Ureter (tissue), 1 donor: ENCODE measurements at regions not wholly inside any gene's neighbourhood (a gene's known extent, or its start where the extent isn't known, plus 50 kb on each side); places are given as distances from the start of the nearest gene placed in this dataset.

Experiments used
- DNase-seq: peaks from one replicate; pipeline ENCODE4 v3.0.0-alpha.2; 2020; ENCODE audit warnings: low spot score
- donor health status: DM: yes; HTN: yes; CAD: no.

DNA sequence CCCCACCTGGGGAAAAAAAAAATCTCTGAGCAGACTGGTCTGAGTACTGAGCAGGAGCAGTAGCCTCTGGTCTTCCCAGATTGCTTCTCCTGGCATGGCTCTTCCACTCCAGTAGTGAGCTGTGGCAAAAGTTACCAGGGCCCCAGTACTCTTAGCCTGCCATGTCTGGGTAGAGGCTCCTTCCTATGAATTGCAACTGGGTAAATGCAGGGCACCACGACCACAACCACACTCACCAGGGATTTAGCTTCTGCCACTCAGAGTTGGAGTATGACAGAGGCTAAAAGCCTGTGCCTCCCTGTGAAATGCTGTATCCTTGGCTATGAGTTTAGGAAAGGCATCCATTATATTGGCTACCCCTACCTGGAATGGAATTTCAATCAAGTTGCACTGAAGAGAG lies 67.9 kb upstream of the CCDC54 start:
- DNase-seq, result no peak

DNA sequence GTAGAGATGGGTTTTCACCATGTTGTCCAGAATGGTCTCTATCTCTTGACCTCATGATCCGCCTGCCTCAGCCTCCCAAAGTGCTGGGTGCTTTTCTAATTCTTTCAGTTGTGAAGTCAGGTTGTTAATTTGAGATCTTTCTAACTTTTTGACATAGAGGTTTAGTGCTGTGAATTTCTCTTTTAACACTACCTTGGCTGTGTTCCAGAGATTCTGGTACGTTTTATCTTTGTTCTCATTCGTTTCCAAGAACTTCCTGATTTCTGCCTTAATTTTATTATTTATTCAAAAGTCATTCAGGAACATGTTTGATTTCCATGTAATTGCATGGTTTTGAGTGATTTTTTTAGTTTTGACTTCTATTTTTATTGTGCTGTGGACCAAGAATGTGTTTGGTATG lies 63.5 kb upstream of the CCDC54 start:
- DNase-seq, result no peak

DNA sequence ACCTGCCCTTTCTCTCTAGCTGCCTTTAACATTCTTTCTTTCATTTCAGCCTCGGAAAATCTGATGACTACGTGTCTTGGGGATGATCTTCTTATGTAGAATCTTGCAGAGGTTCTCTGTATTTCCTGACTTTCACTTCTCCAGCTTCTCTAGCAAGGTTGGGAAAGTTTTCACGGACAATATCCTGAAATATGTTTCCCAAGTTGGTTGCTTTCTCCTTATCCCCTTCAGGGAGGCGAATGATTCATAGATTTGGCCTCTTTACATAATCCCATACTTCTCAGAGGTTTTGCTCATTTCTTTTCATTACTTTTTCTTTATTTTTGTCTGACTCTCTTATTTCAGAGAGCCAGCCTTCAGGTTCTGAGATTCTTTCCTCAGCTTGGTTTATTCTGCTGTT lies 62.1 kb upstream of the CCDC54 start:
- DNase-seq, result no peak

DNA sequence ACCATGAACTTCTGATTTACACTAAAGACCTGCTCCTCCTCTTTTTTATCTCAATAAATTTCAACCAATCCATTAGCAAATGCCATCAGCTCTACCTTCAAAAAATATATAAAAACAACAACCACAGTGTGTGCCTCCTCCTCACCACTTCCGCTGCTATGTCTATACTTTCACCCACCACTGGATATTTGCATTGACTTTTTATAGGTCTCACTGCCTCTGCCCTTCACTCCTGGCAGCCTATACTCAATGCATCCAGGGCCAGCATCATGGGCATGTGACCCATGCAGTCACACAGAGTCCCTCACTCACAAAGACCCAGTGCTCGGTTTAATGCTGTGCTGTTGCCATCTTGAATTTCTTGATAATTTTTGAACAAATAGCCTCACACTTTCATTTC lies 53.5 kb upstream of the CCDC54 start:
- no peak for DNase-seq

DNA sequence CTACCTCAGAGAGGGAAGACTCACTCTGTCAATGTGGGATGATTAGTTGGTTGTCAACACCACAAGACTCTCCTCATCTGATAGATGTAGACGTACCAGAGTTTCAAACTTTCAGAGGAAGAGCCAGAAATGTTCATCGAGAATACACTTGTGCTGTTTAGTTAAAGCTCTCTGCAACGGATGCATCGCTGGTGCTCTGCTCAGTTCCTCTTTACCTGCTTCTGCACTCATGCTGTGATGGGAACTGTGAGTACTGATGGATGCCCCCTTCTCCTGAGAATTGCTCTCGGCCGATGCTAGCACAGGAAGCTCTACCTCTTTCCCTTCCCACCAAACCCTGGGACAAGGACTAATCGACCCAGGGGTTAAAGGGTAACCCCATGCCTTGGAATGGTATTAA lies 51.8 kb upstream of the CCDC54 start:
- no peak for DNase-seq
